GM10266 (cell line): ENCODE measurements at regions not wholly inside any gene's neighbourhood (a gene's known extent, or its start where the extent isn't known, plus 50 kb on each side); places are given as distances from the start of the nearest gene placed in this dataset.

Experiments
- DNase-seq: peaks from one replicate; pipeline ENCODE4 v3.0.0; 2012; ENCODE audit errors: extremely low spot score
- CTCF ChIP-seq: IDR thresholded peaks from 2 replicates; pipeline ENCODE4 v1.5.1; 2012; ENCODE audit warnings: mild to moderate bottlenecking, low read depth; ENCODE audit not compliant: control insufficient read depth, insufficient read depth; ENCODE audit errors: missing control alignments

DNA sequence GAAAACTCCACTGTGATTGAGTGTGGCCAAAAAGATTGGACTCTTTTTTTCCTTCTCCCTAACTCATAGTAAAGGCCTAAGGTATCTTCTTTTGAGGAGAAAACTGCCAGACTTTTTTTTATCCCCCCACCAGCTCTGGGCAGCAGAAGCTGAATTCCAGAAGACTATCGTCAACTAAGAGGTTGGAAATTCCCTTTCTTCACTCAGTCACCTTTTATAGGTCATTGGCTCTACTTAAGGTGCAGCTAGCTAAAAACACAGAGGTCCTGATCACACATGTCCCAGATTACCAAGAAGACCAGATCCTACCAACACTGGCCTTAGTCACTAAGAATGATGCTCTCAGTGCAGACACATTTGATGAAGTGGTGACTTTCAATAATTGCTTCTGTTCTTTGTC is 1441.2 kb downstream of the PLA2G4A start:
- no peak for DNase-seq
- no peak for TF ChIP-seq CTCF

DNA sequence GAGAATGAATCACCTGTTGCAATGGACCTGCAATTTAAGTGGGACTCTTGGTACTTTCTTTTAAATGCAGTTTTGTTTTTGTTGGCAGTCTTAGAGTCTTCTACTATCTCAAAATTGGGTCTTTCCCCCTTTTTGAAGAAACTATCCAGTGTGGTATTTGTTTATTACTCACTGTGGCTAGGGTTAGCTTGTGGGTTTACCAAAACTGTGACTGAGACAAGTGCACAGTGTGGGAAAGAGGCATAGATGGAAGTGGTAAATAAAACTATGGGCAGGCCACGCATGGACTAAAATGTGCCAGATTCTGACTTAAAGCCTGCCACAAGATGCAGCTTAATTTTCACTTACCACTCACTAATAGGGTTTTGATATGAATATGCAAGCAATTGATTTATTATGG is 1441.7 kb downstream of the PLA2G4A start:
- no peak for TF ChIP-seq CTCF
- DNase-seq: no peak

DNA sequence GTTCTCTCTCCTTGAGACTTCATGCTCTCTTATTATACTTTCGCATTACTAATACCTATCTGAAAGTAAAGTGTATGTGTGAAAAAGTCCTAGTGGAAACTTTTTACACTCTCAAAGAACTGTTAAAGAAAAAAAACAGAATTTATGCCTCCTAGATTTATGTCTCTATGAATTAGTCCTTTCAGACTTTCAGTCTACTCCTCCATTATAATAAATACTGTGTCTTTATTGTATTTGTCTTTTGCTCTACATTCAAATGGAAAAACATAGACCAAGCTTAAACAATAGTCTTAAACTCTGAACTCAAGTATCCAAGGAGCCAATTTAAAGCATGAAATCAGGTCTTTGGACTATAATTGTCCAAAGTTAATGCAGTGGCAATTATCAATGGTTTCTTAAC is 1449.0 kb downstream of the PLA2G4A start:
- DNase-seq: no peak
- no peak for TF ChIP-seq CTCF

GRCh38 chr1:188281921-188282320 is 1453.2 kb downstream of the PLA2G4A start:
- no peak for DNase-seq
- no peak for TF ChIP-seq CTCF

- DNase-seq: no peak
- no peak for TF ChIP-seq CTCF
Observed at GRCh38 chr1:188295157-188295556, 1466.4 kb downstream of the PLA2G4A start.

GRCh38 chr1:188302746-188303145 is 1474.0 kb downstream of the PLA2G4A start:
- TF ChIP-seq CTCF: no peak
- no peak for DNase-seq

- no peak for DNase-seq
- no peak for TF ChIP-seq CTCF
Observed at GRCh38 chr1:188314557-188315137, 1485.9 kb downstream of the PLA2G4A start.
